ENCODE measurements at regions not wholly inside any gene's neighbourhood (a gene's known extent, or its start where the extent isn't known, plus 50 kb on each side); places are given as distances from the start of the nearest gene placed in this dataset.

DNA sequence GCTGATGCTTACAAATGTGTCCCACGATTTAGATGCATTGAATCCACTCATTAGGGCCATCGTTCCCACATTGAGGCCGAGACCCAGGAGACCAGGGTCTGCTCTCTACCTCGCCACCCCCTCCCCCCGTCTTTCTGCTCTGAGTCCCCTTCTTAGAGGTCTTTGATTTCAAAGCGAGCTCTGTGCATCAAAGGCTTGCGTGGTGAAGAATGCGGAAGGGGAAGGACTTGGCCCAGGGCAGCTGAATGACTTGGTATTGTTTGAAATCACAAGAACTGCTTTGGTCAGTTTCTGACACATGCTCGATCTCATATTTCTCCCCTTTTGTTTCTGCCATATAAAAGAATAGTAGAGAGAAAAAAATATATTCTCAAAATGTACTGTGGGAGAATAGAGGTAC lies 78.3 kb upstream of the IRX1 start:
- Histone ChIP-seq H4K20me1 (ENCODE audit: insufficient read depth, low read length, poor library complexity, severe bottlenecking) (no peaks in the 10 kb centered on the region), H3K27me3 (ENCODE audit: insufficient read depth, low read length, poor library complexity, severe bottlenecking) (no peaks in the 10 kb centered on the region), H3K9ac (ENCODE audit: low read depth, low read length, poor library complexity, severe bottlenecking) (no peak overlapping the region), H3K36me3 (ENCODE audit: insufficient read depth, low read length) (no peaks in the 10 kb centered on the region), H3K4me1 (ENCODE audit: insufficient read depth, low read length, poor library complexity, severe bottlenecking) (no peaks in the 10 kb centered on the region), H3K9me3 (ENCODE audit: insufficient read depth, low read depth, low read length) (no peaks in the 10 kb centered on the region; the same call in 1 of the 2 replicates), H3K4me3 (ENCODE audit: low read length, poor library complexity, severe bottlenecking) (no peak overlapping the region), H3K4me2 (ENCODE audit: low read depth, low read length, poor library complexity, severe bottlenecking) (no peak overlapping the region), H3K9me2 (replicated peaks; ENCODE audit: low read depth, low read length) (no peaks in the 10 kb centered on the region), H3K79me2 (ENCODE audit: insufficient read depth, low read length) (no peaks in the 10 kb centered on the region), H3F3A (ENCODE audit: low read depth) (no peaks in the 10 kb centered on the region), H2AFZ (ENCODE audit: low read length) (no peak overlapping the region)
- TF ChIP-seq, protein P1, sequence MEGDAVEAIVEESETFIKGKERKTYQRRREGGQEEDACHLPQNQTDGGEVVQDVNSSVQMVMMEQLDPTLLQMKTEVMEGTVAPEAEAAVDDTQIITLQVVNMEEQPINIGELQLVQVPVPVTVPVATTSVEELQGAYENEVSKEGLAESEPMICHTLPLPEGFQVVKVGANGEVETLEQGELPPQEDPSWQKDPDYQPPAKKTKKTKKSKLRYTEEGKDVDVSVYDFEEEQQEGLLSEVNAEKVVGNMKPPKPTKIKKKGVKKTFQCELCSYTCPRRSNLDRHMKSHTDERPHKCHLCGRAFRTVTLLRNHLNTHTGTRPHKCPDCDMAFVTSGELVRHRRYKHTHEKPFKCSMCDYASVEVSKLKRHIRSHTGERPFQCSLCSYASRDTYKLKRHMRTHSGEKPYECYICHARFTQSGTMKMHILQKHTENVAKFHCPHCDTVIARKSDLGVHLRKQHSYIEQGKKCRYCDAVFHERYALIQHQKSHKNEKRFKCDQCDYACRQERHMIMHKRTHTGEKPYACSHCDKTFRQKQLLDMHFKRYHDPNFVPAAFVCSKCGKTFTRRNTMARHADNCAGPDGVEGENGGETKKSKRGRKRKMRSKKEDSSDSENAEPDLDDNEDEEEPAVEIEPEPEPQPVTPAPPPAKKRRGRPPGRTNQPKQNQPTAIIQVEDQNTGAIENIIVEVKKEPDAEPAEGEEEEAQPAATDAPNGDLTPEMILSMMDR (conservative IDR thresholded peaks at IDR 0.05; ENCODE audit: low read length), result no peak
- no peak for TF ChIP-seq EZH2phosphoT487 (IDR thresholded peaks at IDR 0.05; ENCODE audit: borderline replicate concordance)

DNA sequence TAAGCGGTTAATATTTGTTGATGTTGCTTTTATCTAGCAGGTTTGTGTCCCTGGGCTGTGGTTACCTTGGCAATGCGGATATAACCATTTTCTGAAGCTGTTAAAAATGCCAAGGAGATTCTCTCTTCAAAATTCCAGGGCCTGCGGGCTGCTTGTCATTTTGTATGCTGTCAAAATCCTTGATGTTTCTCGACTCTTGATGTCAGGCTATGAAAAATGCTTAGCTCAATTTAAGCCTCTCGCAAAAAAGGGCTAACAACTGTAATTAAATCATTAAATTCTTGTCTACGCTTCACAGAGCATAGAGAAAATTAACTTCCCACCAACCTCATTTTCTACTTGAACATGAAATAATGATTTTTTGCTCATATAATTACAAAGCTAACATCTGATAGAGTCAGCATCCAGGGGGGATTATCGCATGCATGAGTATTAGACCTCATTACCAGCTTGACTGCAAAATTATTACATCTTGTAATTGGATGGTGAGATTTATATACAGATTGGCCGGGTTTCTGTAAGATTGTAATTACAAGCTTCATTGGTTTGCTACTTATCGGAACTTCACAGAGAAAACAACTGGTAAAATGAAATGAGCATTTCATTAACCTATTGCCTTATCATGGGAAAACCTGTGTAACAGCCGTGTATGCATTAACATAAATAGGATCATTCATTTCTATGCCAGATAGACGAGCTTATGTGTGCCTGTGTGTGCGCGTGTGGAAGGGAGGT lies 83.1 kb upstream of the IRX1 start:
- Histone ChIP-seq H3K4me1 (ENCODE audit: insufficient read depth, low read length, poor library complexity, severe bottlenecking) (no peaks in the 10 kb centered on the region), H3K27me3 (ENCODE audit: insufficient read depth, low read length, poor library complexity, severe bottlenecking) (no peaks in the 10 kb centered on the region), H3K79me2 (ENCODE audit: insufficient read depth, low read length) (no peaks in the 10 kb centered on the region), H2AFZ (ENCODE audit: low read length) (no peak overlapping the region), H3K9me2 (replicated peaks; ENCODE audit: low read depth, low read length) (no peaks in the 10 kb centered on the region), H3K9me3 (ENCODE audit: insufficient read depth, low read depth, low read length) (no peaks in the 10 kb centered on the region), H3K4me2 (ENCODE audit: low read depth, low read length, poor library complexity, severe bottlenecking) (no peak overlapping the region), H3K9ac (ENCODE audit: low read depth, low read length, poor library complexity, severe bottlenecking) (no peak overlapping the region), H3K4me3 (ENCODE audit: low read length, poor library complexity, severe bottlenecking) (no peak overlapping the region), H4K20me1 (ENCODE audit: insufficient read depth, low read length, poor library complexity, severe bottlenecking) (no peaks in the 10 kb centered on the region), H3K36me3 (ENCODE audit: insufficient read depth, low read length) (no peaks in the 10 kb centered on the region), H3F3A (ENCODE audit: low read depth) (no peaks in the 10 kb centered on the region)
- TF ChIP-seq EZH2phosphoT487 (IDR thresholded peaks at IDR 0.05; ENCODE audit: borderline replicate concordance), result no peak
- TF ChIP-seq, protein P1 (conservative IDR thresholded peaks at IDR 0.05; ENCODE audit: low read length), result no peak

DNA sequence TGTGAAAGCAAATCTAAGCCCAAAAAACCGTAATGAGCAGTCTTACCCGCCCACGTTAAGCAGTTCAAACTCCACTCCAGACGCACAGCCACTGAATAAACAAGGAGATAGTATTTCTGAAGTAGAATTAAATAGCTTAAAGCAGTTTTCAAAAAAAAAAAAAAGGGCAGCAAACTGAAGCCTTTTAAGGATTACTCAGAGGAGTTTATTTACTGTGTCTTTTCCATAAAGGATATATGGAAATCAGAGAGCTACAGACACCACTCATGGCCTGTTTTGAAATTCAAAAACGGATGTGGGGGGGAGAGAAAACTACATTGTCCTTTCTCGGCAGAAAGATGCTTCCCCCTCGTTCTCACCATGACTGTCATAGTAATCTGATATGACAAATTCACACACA lies 83.7 kb upstream of the IRX1 start:
- Histone ChIP-seq H3K9me2 (replicated peaks; ENCODE audit: low read depth, low read length) (no peaks in the 10 kb centered on the region), H3K4me3 (ENCODE audit: low read length, poor library complexity, severe bottlenecking) (no peak overlapping the region), H4K20me1 (ENCODE audit: insufficient read depth, low read length, poor library complexity, severe bottlenecking) (no peaks in the 10 kb centered on the region), H3K36me3 (ENCODE audit: insufficient read depth, low read length) (no peaks in the 10 kb centered on the region), H3K9ac (ENCODE audit: low read depth, low read length, poor library complexity, severe bottlenecking) (no peak overlapping the region), H3K4me1 (ENCODE audit: insufficient read depth, low read length, poor library complexity, severe bottlenecking) (no peaks in the 10 kb centered on the region), H3K9me3 (ENCODE audit: insufficient read depth, low read depth, low read length) (no peaks in the 10 kb centered on the region), H2AFZ (ENCODE audit: low read length) (no peak overlapping the region), H3K79me2 (ENCODE audit: insufficient read depth, low read length) (no peaks in the 10 kb centered on the region), H3K27me3 (ENCODE audit: insufficient read depth, low read length, poor library complexity, severe bottlenecking) (no peaks in the 10 kb centered on the region), H3F3A (ENCODE audit: low read depth) (no peaks in the 10 kb centered on the region), H3K4me2 (ENCODE audit: low read depth, low read length, poor library complexity, severe bottlenecking) (no peak overlapping the region)
- TF ChIP-seq EZH2phosphoT487 (IDR thresholded peaks at IDR 0.05; ENCODE audit: borderline replicate concordance), result no peak
- TF ChIP-seq, protein P1 (conservative IDR thresholded peaks at IDR 0.05; ENCODE audit: low read length), result no peak

All from Loucy (cell line).